Adrenal gland (tissue), 9 donors: ENCODE measurements at regions not wholly inside any gene's neighbourhood (a gene's known extent, or its start where the extent isn't known, plus 50 kb on each side); places are given as distances from the start of the nearest gene placed in this dataset.
"Not testable (repeated sequence)": the region's sequence is repeated elsewhere in the genome, so short reads cannot be mapped to it uniquely, and the experiment has no call there.

ENCODE experiments used
- DNase-seq, 7 donors: peaks; one replicate each; pipeline ENCODE4 v3.0.0-alpha.2; 2019 to 2020
- H3K27ac ChIP-seq, 5 donors: fragments of 200-600 bp; sonication (generic) in 4 of 5; 1 replicate in 3 of 5; 2 replicates in 2 of 5; pipeline versions ENCODE4 v1.5.1 to v1.8.0; 2016 to 2020; ENCODE audit warnings: mild to moderate bottlenecking in 1 of 5
- H3K27me3 ChIP-seq: fragments of 200-600 bp; 2 replicates; pipeline ENCODE4 v1.8.0; 2021
- H3K36me3 ChIP-seq, 2 donors: fragments of 200-600 bp; replicated peaks in 1 of 2; 1 replicate in 1 of 2; 2 replicates in 1 of 2; pipeline versions ENCODE4 v1.5.1 to v1.8.0; 2018 to 2022
- H3K4me1 ChIP-seq, 2 donors: fragments of 200-600 bp; replicated peaks in 1 of 2; 1 replicate in 1 of 2; 2 replicates in 1 of 2; pipeline versions ENCODE4 v1.5.1 to v1.8.0; 2018 to 2021
- H3K4me3 ChIP-seq, 4 donors: fragments of 200-600 bp; sonication (generic) in 3 of 4; one replicate each; pipeline ENCODE4 v1.5.1; 2016 to 2018
- H3K9me3 ChIP-seq, 3 donors: fragments of 200-600 bp; sonication (generic) in 1 of 3; replicated peaks in 1 of 3; 1 replicate in 2 of 3; 2 replicates in 1 of 3; pipeline versions ENCODE4 v1.5.1 to v1.8.0; 2016 to 2021
- POLR2A ChIP-seq, 2 donors: fragments of 450-650 bp; IDR thresholded peaks; one replicate each; pipeline ENCODE4 v1.6.1; 2017; ENCODE audit warnings: antibody characterized with exemption in 2 of 2, mild to moderate bottlenecking in 2 of 2, moderate library complexity in 1 of 2
- whole genome bisulfite sequencing, 4 donors: extraction: QIAGEN DNeasy Blood & Tissue Kit in 2 of 4; methylation state at CpG; one replicate each; pipeline versions ENCODE4 v1.1.5 to v1.1.7; 2013 to 2017; 5-methylcytosine and 5-hydroxymethylcytosine counted together
- intact Hi-C, 2 donors: fragments of 100-400 bp; cut with DNase I; formaldehyde crosslinking; loops; one replicate each; pipeline versions ENCODE4 v1.14.1 to v1.15.0; 2022 to 2023
- TF ChIP-seq, protein P1 (sequence below), 6 experiments: fragments of 450-650 bp in 4 of 6; fragments of 200-600 bp in 2 of 6; sonication (generic) in 1 of 6; IDR thresholded peaks; 1 replicate in 5 of 6; 2 replicates in 1 of 6; pipeline versions ENCODE4 v1.5.1 to v1.8.0; 2016 to 2021; ENCODE audit warnings: antibody characterized with exemption in 6 of 6, mild to moderate bottlenecking in 2 of 6, moderate library complexity in 1 of 6
- donor health status: healthy with polysubstance abuse.
- donor health status: Bipolar disorder and iron deficiency.
- donor health status: DM: yes; HTN: yes; CAD: no.
- donor health status: DM: no; HTN: no; CAD: no.
- donor health status: DM: no; HTN: no; CAD: no.

DNA sequence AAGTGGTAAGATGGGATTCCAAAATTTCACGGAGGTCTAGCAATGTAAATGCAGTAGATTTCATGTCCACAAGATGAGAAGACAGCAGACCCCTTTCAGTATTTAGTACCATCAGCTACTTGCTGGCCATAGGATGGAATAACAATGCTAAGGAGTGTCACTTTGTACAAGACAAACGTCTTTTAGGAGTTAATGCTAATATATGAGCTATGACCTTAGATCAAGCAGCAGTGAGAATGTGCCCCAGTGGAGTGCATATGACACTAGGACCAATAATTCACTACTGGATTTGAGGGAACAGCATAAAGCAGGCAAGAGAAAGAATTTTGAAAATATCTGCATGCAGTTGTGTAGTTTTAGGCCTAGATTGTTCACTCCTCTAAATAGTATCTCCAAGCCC, 182.8 kb upstream of the ZNF804B start:
- intact Hi-C loops, result loop anchor here in 1 of 2 donors (10.0 kb wide), 1 partner anchor 62 kb away; no protein-coding TSS in a partner anchor
- Histone ChIP-seq H3K9me3 (no peaks in the 10 kb centered on the region), H3K27ac (no peak overlapping the region), H3K36me3 (no peaks in the 10 kb centered on the region), H3K4me3 (no peak overlapping the region), H3K4me1 (no peaks in the 10 kb centered on the region), H3K27me3 (no peaks in the 10 kb centered on the region)
- DNase-seq, result no peak
- no peak for TF ChIP-seq POLR2A (IDR thresholded peaks at IDR 0.05)
- TF ChIP-seq, protein P1, sequence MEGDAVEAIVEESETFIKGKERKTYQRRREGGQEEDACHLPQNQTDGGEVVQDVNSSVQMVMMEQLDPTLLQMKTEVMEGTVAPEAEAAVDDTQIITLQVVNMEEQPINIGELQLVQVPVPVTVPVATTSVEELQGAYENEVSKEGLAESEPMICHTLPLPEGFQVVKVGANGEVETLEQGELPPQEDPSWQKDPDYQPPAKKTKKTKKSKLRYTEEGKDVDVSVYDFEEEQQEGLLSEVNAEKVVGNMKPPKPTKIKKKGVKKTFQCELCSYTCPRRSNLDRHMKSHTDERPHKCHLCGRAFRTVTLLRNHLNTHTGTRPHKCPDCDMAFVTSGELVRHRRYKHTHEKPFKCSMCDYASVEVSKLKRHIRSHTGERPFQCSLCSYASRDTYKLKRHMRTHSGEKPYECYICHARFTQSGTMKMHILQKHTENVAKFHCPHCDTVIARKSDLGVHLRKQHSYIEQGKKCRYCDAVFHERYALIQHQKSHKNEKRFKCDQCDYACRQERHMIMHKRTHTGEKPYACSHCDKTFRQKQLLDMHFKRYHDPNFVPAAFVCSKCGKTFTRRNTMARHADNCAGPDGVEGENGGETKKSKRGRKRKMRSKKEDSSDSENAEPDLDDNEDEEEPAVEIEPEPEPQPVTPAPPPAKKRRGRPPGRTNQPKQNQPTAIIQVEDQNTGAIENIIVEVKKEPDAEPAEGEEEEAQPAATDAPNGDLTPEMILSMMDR (IDR thresholded peaks at IDR 0.05), result no peak
- 54 to 71% (median 57%) methylated on average over 2 of the region's 2 CpGs for WGBS, 4 donors

DNA sequence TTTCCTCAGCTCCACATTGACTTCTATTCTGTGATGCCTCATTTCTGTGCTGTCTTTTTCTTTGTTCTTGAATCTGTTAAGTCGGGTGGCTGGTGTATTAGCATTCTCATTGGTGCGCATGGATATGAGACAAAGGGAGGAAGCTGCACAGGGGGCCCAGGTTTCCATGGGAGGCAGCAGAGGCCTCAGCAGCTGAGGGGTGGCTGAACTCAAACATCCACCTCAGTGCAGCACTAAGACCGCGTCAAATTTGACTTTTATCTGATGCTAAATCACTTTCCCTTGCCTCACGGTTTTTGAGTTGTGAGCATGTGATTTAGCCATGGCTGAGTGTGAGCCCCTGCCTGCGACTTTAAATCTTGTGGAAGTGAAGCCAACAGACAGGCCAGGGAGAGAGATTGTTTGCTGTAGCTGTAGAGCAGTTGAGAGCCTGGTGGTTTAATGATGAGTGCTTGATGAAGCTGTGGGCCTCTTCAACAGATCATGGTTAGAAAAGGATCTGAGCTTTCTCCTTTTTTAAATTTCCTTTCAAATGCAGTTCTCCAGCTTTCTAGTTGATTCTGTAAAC, 193.3 kb upstream of the ZNF804B start:
- no peaks in the 10 kb centered on the region for H3K9me3 ChIP-seq
- no peaks in the 10 kb centered on the region for H3K27me3 ChIP-seq
- intact Hi-C loops, result no loop called here
- no peak overlapping the region for H3K4me3 ChIP-seq
- no peak for DNase-seq
- no peak overlapping the region for H3K27ac ChIP-seq
- WGBS, 4 donors, result 62 to 69% (median 64%) methylated on average over 6 of the region's 6 CpGs
- no peaks in the 10 kb centered on the region for H3K36me3 ChIP-seq
- H3K4me1 ChIP-seq, result no peaks in the 10 kb centered on the region
- TF ChIP-seq, protein P1 (IDR thresholded peaks at IDR 0.05), result no peak
- no peak for TF ChIP-seq POLR2A (IDR thresholded peaks at IDR 0.05)

DNA sequence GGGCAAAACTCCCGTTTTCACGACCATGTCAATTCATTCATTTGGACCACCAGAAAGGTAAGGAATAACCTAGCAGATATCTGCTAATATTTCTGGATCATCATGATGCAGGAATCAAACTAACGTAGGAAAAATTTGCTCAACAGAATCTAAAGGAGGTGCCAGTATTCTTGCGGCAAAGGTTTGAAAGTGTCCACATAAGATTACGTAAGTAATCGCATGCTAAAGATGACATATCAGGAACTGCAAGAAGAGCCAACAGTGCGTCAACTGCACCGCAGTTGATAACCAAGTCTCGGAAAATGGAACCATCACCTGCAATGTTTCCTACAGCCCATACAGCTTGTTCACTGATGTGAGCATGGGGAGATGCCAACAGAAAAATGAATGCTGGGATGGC, 194.1 kb upstream of the ZNF804B start:
- TF ChIP-seq, protein P1 (IDR thresholded peaks at IDR 0.05), result no peak
- no peak for TF ChIP-seq POLR2A (IDR thresholded peaks at IDR 0.05)
- H3K36me3 ChIP-seq, result no peaks in the 10 kb centered on the region
- H3K27ac ChIP-seq, result no peak overlapping the region
- H3K9me3 ChIP-seq, result no peaks in the 10 kb centered on the region
- intact Hi-C loops, result no loop called here
- H3K4me1 ChIP-seq, result no peaks in the 10 kb centered on the region
- DNase-seq, result no peak
- H3K27me3 ChIP-seq, result no peaks in the 10 kb centered on the region
- WGBS, 4 donors, result 84 to 91% (median 89%) methylated on average over 9 of the region's 9 CpGs
- H3K4me3 ChIP-seq, result no peak overlapping the region

DNA sequence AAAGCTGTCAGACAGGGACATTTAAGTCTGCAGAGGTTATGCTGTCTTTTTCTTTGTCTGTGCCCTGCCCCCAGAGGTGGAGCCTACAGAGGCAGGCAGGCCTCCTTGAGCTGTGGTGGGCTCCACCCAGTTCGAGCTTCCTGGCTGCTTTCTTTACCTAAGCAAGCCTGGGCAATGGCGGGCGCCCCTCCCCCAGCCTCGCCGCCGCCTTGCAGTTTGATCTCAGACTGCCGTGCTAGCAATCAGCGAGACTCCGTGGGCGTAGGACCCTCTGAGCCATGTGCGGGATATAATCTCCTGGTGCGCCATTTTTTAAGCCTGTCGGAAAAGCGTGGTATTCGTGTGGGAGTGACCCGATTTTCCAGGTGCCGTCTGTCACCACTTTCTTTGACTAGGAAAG, 203.1 kb upstream of the ZNF804B start:
- H3K27ac ChIP-seq, H3K4me1 ChIP-seq, H3K4me3 ChIP-seq, H3K36me3 ChIP-seq, DNase-seq, H3K27me3 ChIP-seq, H3K9me3 ChIP-seq, intact Hi-C loops: not testable (repeated sequence)
- WGBS, 4 donors, result 94 to 97% (median 94%) methylated on average over 14 to 17 of the region's 17 CpGs

DNA sequence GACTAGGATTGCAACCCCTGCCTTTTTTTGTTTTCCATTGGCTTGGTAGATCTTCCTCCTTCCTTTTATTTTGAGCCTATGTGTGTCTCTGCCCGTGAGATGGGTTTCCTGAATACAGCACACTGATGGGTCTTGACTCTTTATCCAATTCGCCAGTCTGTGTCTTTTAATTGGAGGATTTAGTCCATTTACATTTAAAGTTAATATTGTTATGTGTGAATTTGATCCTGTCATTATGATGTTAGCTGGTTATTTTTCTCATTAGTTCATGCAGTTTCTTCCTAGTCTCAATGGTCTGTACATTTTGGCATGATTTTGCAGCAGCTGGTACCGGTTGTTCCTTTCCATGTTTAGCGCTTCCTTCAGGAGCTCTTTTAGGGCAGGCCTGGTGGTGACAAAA, 204.7 kb upstream of the ZNF804B start:
- intact Hi-C loops, H3K4me3 ChIP-seq, H3K27ac ChIP-seq, H3K9me3 ChIP-seq, DNase-seq, H3K36me3 ChIP-seq, H3K27me3 ChIP-seq, H3K4me1 ChIP-seq: not testable (repeated sequence)
- WGBS, 4 donors, result 82 to 91% (median 88%) methylated on average over 4 of the region's 4 CpGs
